Peyer's patch (tissue), 4 donors: ENCODE measurements at regions not wholly inside any gene's neighbourhood (a gene's known extent, or its start where the extent isn't known, plus 50 kb on each side); places are given as distances from the start of the nearest gene placed in this dataset.

Source experiments
- DNase-seq, 3 donors: peaks; one replicate each; pipeline ENCODE4 v3.0.0-alpha.2; 2017 to 2019
- H3K27ac ChIP-seq, 4 donors: fragments of 200-600 bp; sonication (generic); one replicate each; pipeline ENCODE4 v1.5.1; 2016 to 2019
- H3K27me3 ChIP-seq, 2 donors: fragments of 200-600 bp; sonication (generic); one replicate each; pipeline ENCODE4 v1.5.1; 2019
- H3K36me3 ChIP-seq, 3 donors: fragments of 200-600 bp; sonication (generic); one replicate each; pipeline ENCODE4 v1.5.1; 2016 to 2019
- H3K4me1 ChIP-seq, 4 donors: fragments of 200-600 bp; sonication (generic); one replicate each; pipeline ENCODE4 v1.5.1; 2016 to 2019
- H3K4me3 ChIP-seq, 4 donors: fragments of 200-600 bp; sonication (generic); 1 replicate in 3 of 4; 2 replicates in 1 of 4; pipeline ENCODE4 v1.5.1; 2016 to 2019; ENCODE audit warnings: mild to moderate bottlenecking in 1 of 4
- H3K9me3 ChIP-seq, 4 donors: fragments of 200-600 bp; sonication (generic); one replicate each; pipeline ENCODE4 v1.5.1; 2016 to 2019; ENCODE audit warnings: mild to moderate bottlenecking in 1 of 4
- POLR2A ChIP-seq, 2 donors: fragments of 450-650 bp; IDR thresholded peaks; one replicate each; pipeline ENCODE4 v1.5.1; 2017; ENCODE audit warnings: antibody characterized with exemption in 2 of 2, mild to moderate bottlenecking in 2 of 2, moderate library complexity in 2 of 2
- TF ChIP-seq, protein P1 (sequence below), 6 experiments: fragments of 450-650 bp in 4 of 6; fragments of 200-600 bp in 2 of 6; sonication (generic) in 1 of 6; IDR thresholded peaks; one replicate each; pipeline ENCODE4 v1.5.1; 2017 to 2019; ENCODE audit warnings: antibody characterized with exemption in 6 of 6, mild to moderate bottlenecking in 3 of 6, moderate library complexity in 1 of 6

DNA sequence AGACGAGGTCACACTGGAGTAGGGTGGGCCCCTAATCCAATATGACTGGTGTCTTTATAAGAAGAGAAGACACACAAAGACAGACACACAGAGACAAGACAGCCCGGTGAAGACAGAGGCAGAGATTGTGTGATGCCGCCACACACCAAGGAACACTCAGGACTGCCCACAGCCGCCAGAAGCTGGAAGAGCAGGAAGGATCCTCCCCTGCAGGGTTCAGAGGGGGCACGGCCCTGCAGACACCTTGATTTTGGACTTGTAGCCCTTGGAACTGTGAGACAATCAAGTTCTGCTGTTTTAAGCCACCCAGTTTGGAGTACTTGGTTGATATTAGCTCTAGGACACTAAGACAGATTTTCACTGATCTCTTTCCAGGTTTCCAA lies 72.1 kb upstream of the NANOS1 start:
- Histone ChIP-seq H3K4me3 (no peak overlapping the region), H3K36me3 (no peaks in the 10 kb centered on the region), H3K27me3 (no peaks in the 10 kb centered on the region), H3K4me1 (no peaks in the 10 kb centered on the region), H3K9me3 (no peaks in the 10 kb centered on the region), H3K27ac (no peak overlapping the region)
- DNase-seq: no peak
- TF ChIP-seq POLR2A (IDR thresholded peaks at IDR 0.05): no peak
- TF ChIP-seq, protein P1, sequence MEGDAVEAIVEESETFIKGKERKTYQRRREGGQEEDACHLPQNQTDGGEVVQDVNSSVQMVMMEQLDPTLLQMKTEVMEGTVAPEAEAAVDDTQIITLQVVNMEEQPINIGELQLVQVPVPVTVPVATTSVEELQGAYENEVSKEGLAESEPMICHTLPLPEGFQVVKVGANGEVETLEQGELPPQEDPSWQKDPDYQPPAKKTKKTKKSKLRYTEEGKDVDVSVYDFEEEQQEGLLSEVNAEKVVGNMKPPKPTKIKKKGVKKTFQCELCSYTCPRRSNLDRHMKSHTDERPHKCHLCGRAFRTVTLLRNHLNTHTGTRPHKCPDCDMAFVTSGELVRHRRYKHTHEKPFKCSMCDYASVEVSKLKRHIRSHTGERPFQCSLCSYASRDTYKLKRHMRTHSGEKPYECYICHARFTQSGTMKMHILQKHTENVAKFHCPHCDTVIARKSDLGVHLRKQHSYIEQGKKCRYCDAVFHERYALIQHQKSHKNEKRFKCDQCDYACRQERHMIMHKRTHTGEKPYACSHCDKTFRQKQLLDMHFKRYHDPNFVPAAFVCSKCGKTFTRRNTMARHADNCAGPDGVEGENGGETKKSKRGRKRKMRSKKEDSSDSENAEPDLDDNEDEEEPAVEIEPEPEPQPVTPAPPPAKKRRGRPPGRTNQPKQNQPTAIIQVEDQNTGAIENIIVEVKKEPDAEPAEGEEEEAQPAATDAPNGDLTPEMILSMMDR (IDR thresholded peaks at IDR 0.05): no peak

DNA sequence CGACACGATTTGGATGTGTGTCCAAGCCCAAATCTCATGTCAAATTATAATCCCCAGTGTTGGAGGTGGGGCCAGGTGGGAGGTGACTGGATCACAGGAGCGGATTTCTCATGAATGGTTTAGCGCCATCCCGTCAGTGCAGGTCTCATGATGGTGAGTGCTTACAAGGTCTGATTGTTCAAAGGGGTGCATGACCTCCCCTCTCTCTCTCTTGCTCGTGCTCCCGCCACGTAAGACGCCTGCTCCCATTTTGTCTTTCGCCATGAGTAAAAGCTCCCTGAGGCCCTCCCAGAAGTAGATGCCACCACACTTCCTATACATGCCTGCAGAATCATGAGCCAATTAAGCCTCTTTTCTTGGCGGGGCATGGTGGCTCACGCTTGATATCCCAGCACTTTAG lies 71.5 kb upstream of the NANOS1 start:
- no peak for DNase-seq
- no peak overlapping the region for H3K4me3 ChIP-seq
- H3K36me3 ChIP-seq: no peaks in the 10 kb centered on the region
- no peak overlapping the region for H3K27ac ChIP-seq
- no peaks in the 10 kb centered on the region for H3K4me1 ChIP-seq
- H3K27me3 ChIP-seq: no peaks in the 10 kb centered on the region
- H3K9me3 ChIP-seq: no peaks in the 10 kb centered on the region
- TF ChIP-seq POLR2A (IDR thresholded peaks at IDR 0.05): no peak
- TF ChIP-seq, protein P1 (IDR thresholded peaks at IDR 0.05): no peak

DNA sequence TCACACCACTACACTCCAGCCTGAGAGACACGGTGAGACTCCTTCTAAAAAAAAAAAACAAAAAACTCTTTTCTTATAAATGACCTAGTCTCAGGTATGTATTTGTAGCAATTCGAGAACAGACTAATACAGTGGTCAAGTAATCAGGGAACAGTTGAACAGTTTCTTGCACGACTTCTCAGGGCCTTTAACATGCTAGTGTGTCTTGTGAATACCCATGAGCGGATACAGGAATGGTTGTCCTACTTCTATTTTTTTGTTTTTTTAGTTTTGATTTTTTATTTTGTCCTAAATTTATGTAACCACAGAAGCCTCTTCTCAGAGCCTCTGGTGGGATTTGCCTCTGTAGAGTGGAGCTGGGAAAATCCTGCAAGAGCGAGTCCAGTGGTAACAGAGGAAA lies 71.0 kb upstream of the NANOS1 start:
- DNase-seq: no peak
- TF ChIP-seq POLR2A (IDR thresholded peaks at IDR 0.05): no peak
- TF ChIP-seq, protein P1 (IDR thresholded peaks at IDR 0.05): no peak
- H3K36me3 ChIP-seq: no peaks in the 10 kb centered on the region
- H3K4me1 ChIP-seq: no peaks in the 10 kb centered on the region
- no peak overlapping the region for H3K27ac ChIP-seq
- no peaks in the 10 kb centered on the region for H3K27me3 ChIP-seq
- no peaks in the 10 kb centered on the region for H3K9me3 ChIP-seq
- H3K4me3 ChIP-seq: no peak overlapping the region

DNA sequence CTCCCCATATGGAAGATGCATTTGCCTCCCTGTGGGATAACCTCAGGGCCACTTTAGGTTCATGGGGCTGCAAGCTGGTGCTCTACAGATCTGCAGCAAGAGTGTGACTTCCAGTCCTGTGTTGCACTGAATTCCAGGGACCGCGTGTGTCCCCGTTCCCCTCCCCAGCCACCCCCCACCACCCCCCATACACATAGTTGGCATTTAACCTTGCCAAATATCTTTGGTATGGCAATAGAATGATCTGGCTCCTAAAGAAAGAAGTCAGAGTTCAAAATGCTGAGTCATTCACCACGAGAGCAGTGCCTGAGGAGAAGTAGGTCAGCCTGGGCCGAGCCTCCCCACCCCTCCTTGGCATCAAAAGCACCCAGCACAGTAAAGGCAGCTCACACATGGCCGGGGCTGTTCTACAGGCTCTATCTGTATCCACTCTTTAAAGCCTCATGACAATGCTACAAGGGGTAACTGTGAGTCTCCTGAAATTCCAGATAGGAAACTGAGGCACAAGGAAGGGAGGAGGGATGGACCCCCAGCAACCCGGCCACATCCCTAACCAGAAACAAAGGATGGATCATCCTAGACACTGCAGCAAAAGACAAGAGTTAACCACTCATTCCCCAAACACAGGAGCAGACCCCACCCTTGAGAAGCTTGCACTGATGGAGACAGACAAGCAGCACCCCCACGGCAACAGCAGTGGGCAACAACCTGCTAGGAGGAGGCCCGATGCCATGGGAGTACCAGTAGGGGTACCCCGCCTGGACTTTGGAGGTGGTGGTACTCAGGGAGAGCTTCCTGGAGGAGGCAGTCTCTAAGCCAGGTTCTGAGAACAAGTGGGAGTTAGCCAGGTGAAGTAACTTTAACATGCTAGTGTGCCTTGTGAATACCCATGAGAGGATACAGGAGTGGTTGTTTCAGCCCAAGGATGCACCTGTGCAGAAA lies 70.3 kb upstream of the NANOS1 start:
- no peaks in the 10 kb centered on the region for H3K9me3 ChIP-seq
- no peaks in the 10 kb centered on the region for H3K27me3 ChIP-seq
- DNase-seq: peak in 2 of 3 donors; percentile 15 to 51
- no peak overlapping the region for H3K27ac ChIP-seq
- H3K4me1 ChIP-seq: no peaks in the 10 kb centered on the region
- no peaks in the 10 kb centered on the region for H3K36me3 ChIP-seq
- TF ChIP-seq, protein P1 (IDR thresholded peaks at IDR 0.05): no peak
- H3K4me3 ChIP-seq: no peak overlapping the region

DNA sequence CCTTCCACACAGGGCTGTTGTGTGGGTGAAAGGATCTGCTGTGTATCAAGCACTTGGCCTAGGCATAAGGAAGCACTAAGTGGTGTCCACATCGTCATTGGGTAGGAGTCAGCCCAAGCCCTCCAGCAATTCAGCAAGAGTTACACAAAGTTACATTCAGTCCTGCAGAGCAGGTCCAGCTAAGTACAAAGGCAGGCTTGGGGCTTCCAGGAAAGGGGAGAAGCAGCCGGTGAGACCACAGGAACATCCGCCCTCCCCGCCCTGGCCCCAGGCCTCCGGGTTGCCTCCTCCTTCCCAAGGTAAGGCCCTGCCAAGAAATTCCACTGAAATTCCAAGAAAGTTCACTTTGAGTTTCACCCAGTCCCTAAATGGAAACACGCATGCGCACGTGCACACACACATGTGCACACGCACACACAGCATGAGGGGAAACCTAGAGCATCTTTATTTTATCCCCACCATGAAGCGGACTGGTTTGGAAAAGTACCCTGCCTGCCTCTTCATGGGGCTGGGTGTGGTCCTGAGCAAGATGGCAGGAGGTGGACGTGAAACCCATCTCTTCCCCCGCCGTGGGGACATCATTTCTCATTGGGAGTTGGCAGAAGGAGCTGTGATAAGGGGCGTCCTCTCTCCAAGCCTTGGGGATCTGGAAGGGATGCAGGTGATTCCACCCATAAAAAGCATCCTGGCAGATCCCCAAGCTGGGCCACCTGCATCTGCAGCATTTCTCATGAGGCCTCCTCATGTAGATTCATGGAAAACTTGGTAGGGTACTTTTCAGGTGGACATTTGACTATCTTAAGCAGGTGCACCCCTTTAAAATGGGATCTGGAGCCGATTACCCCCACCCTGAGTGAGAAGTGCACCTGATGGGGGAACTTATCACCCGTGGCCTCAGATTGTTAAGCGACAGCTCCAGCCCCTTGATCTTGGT lies 69.1 kb upstream of the NANOS1 start:
- TF ChIP-seq POLR2A (IDR thresholded peaks at IDR 0.05): no peak
- TF ChIP-seq, protein P1 (IDR thresholded peaks at IDR 0.05): no peak
- H3K36me3 ChIP-seq: no peaks in the 10 kb centered on the region
- H3K4me1 ChIP-seq: no peaks in the 10 kb centered on the region
- H3K27ac ChIP-seq: no peak overlapping the region
- H3K9me3 ChIP-seq: no peaks in the 10 kb centered on the region
- no peaks in the 10 kb centered on the region for H3K27me3 ChIP-seq
- no peak for DNase-seq
- H3K4me3 ChIP-seq: no peak overlapping the region
